HG03095 (cell line): ENCODE measurements at regions not wholly inside any gene's neighbourhood (a gene's known extent, or its start where the extent isn't known, plus 50 kb on each side); places are given as distances from the start of the nearest gene placed in this dataset.

ENCODE experiments used
- ATAC-seq: cut with Tn5 transposase; IDR thresholded peaks from one replicate; pipeline ENCODE4 v1.9.1; 2021; ENCODE audit warnings: moderate library complexity; ENCODE audit not compliant: unreplicated experiment

- ATAC-seq = no peak
Observed at GRCh38 chr7:41910940-41911600, 208.2 kb upstream of the INHBA start.

- ATAC-seq = no peak
Observed at GRCh38 chr7:41907444-41907843, 204.6 kb upstream of the INHBA start.

- no peak for ATAC-seq
Observed at GRCh38 chr7:41900532-41900931, 197.6 kb upstream of the INHBA start.

- no peak for ATAC-seq
Observed at GRCh38 chr7:41899823-41900433, 197.0 kb upstream of the INHBA start.

GRCh38 chr7:41893656-41894055, 190.8 kb upstream of the INHBA start:
- ATAC-seq = no peak

- ATAC-seq = no peak
Observed at GRCh38 chr7:41892356-41893100, 189.6 kb upstream of the INHBA start.

- no peak for ATAC-seq
Observed at GRCh38 chr7:41891950-41892349, 189.1 kb upstream of the INHBA start.

- ATAC-seq = no peak
Observed at GRCh38 chr7:41890631-41891274, 187.9 kb upstream of the INHBA start.

- no peak for ATAC-seq
Observed at GRCh38 chr7:41889472-41889871, 186.6 kb upstream of the INHBA start.

- no peak for ATAC-seq
Observed at GRCh38 chr7:41889040-41889439, 186.2 kb upstream of the INHBA start.

- ATAC-seq = no peak
Observed at GRCh38 chr7:41887416-41887815, 184.5 kb upstream of the INHBA start.

GRCh38 chr7:41886901-41887311, 184.0 kb upstream of the INHBA start:
- no peak for ATAC-seq

- ATAC-seq = no peak
Observed at GRCh38 chr7:41886262-41886900, 183.5 kb upstream of the INHBA start.

GRCh38 chr7:41885748-41886147, 182.9 kb upstream of the INHBA start:
- no peak for ATAC-seq

GRCh38 chr7:41885078-41885477, 182.2 kb upstream of the INHBA start:
- ATAC-seq = no peak

- peak; percentile 24 for ATAC-seq
Observed at GRCh38 chr7:41882745-41883420, 180.0 kb upstream of the INHBA start.

- ATAC-seq = no peak
Observed at GRCh38 chr7:41882256-41882655, 179.4 kb upstream of the INHBA start.

GRCh38 chr7:41881331-41882130, 178.6 kb upstream of the INHBA start:
- ATAC-seq = peak; percentile 94

GRCh38 chr7:41880107-41880506, 177.2 kb upstream of the INHBA start:
- no peak for ATAC-seq

- no peak for ATAC-seq
Observed at GRCh38 chr7:41879403-41879802, 176.5 kb upstream of the INHBA start.
